ENCODE measurements at regions not wholly inside any gene's neighbourhood (a gene's known extent, or its start where the extent isn't known, plus 50 kb on each side); places are given as distances from the start of the nearest gene placed in this dataset.

DNA sequence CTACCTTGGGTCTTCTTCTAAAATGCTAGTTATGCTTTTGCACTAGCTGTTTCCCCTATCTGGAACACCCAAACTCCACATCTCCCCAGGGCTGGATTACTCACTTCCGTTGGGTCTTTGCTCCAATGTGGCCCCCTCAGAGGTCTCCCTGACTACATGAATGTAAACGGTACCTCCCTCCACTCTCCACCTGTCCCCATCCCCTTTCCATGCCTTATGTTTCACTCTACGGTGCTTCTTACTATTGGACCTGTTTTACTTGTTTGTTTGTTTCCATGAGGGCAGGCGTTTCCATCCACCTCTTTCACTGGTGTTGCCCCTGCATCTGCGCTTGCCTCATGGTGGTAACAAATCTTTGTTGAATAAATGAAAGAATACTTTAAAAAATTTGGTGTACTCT lies 256.4 kb downstream of the SNAPC1 start:
- no peak for DNase-seq

- DNase-seq: no peak
Measured at GRCh38 chr14:62027958-62028357, 265.7 kb downstream of the SNAPC1 start.

- no peak for DNase-seq
Measured at GRCh38 chr14:62029569-62029924, 267.3 kb downstream of the SNAPC1 start.

GRCh38 chr14:62030387-62030786 lies 268.2 kb downstream of the SNAPC1 start:
- no peak for DNase-seq

- DNase-seq: no peak
Measured at GRCh38 chr14:62031504-62031903, 269.3 kb downstream of the SNAPC1 start.

DNA sequence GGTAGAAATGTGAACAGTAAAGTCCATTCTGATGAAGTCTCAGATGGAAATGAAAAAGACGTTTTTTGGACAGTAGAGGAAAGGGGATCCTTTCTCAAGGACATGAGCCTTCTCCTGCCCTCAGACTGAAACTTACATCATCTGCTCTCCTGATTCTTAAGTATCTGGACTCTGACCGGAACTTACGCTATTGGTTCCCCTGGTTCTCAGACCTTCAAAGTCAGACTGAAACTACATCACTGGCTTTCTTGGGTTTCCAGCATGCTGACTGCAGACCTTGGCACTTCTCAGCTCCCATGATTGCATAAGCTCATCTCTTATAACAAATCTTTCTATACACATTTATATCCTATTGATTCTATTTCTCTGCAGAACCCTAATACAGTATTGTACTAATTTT lies 291.0 kb downstream of the SNAPC1 start:
- no peak for DNase-seq

DNA sequence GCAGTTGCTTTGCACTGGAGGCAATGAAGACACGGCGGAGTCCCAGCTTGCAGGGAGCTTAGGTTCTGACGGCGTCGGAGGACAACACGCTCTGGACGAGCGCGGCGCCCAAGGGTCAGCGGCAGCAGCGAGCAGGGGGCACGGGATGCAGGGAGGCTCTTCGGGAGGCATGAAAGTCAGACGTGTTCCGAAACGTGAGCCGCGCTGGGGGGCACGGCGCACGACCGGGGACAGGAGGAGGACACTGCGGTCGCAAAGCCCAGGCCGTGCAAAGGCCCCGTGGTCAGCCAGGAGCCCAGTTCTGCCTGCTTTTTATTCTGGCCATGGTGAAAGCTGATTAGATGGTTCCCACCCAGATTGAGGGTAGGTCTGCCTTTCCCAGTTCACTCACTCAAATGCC lies 294.6 kb downstream of the SNAPC1 start:
- DNase-seq: no peak

- DNase-seq: no peak
Measured at GRCh38 chr14:62062645-62063044, 300.4 kb downstream of the SNAPC1 start.

- DNase-seq: no peak
Measured at GRCh38 chr14:62064751-62065323, 302.6 kb downstream of the SNAPC1 start.

DNA sequence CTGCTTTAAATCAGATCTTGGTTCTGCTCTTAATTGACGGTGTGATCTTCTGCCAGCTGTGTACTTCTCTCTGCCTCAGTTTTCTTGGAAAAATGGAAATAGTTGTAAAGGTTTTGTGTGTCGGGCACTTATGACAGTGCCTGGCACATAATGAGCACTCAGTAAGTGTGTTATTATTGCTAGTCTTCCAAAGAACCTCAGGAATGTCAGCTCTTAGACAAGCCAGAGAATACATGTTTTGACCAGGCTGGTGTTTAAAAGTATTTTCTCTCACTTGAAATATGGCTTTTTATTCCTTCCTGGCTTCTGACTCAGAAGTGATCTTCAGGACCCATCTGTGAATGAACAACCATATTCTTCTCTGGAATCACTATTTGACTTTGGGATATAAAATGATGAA lies 304.1 kb downstream of the SNAPC1 start:
- no peak for DNase-seq

DNA sequence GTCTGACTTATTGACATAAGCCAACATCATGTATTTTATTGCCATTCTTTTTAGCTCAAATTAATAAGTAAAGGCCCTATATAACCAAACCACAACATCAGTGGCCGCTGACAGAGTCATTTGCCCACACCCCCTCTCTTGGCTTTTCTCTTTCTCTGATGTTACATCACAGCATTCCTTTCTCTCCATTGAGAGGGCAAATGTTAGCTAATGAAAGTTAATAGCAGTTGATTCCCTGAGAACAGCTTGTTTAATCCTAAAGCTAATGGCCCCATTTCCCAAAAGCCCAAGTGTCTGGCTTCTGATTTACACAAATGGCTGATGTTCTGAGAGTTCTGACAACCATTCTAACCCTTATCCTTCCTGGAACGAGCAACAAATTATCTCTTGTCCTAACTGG lies 308.8 kb downstream of the SNAPC1 start:
- no peak for DNase-seq

DNA sequence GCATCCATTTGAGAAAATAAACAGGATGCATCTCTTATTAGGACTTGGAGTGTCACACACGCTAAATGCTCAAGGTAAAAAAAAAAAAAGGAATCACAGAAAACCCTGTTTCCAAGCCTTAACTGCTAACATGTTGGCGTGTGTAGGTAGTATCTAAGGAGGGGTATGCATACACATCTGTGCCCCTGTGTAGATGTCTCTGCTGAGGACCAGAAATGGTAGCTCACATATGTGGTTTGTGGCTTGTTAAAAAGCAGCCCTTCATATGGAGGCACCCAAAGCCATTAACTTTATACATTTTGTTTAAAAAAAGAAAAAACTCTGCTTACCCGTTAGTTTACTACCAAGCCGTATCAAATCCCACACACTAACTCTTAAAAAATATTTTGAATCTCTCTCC lies 314.1 kb downstream of the SNAPC1 start:
- no peak for DNase-seq

DNA sequence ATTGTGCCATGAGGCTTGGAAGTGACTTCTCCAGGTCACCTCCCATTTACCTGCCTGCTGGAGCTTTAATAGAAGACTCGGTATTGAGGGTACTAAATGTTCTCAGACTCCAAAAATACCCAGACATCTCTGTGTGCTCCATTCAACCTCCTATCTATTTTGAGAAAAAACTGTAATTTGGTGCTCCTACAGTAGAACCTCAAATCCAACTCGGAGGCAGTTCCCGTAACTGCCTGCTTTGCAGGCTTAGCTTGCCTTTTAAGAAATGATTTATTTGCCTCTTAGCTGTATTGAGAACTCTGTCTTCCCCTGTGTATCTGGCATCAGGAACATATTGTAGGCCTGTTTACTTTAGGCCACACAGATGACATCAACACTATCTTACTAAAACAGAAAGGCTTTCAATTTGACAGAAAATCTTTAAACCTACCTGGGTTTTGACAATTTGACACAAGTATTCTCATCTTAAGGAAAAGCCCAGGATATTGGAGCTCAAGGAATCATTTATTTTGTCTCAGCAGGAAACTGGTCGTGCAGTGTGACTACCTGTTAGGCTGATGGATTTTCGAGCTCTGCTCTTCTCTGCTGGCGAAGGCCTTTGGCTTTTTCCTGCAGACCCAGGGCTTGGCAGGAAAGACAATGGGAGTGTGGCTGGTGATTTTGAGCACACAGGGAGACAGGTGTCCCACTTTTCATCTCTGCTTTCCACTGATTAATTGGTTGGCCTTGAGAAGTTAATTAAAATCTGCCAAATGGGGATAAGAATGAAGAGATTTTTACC lies 314.8 kb downstream of the SNAPC1 start:
- no peak for DNase-seq

GRCh38 chr14:62077676-62078261 lies 315.5 kb downstream of the SNAPC1 start:
- DNase-seq: no peak

- DNase-seq: no peak
Measured at GRCh38 chr14:62079038-62079437, 316.8 kb downstream of the SNAPC1 start.

DNA sequence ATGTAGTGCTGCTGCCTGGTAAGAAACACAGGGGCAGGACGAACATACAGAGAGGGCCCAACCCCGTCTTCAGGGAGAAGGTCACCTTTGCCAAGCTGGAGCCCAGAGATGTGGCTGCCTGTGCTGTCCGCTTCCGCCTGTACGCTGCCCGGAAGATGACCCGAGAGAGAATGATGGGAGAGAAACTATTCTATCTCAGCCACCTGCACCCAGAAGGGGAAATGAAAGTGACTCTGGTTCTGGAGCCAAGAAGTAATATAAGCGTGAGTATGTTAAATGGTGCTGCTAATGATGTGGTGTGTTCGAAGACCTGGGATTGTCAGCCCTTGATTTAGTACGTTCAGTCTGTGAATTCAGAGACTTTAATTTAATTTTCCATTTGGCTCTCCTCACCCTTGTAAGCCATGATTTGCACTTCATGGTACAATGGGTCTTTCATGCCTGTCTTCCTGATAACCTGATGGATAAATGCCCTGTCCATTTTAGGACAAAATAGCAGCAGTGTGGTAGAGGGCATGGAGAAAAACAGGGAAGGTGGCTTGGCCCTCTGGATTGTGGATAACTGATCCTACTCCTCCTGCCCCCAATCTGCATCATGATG lies 318.9 kb downstream of the SNAPC1 start:
- DNase-seq: no peak

GRCh38 chr14:62081951-62082350 lies 319.7 kb downstream of the SNAPC1 start:
- DNase-seq: no peak

DNA sequence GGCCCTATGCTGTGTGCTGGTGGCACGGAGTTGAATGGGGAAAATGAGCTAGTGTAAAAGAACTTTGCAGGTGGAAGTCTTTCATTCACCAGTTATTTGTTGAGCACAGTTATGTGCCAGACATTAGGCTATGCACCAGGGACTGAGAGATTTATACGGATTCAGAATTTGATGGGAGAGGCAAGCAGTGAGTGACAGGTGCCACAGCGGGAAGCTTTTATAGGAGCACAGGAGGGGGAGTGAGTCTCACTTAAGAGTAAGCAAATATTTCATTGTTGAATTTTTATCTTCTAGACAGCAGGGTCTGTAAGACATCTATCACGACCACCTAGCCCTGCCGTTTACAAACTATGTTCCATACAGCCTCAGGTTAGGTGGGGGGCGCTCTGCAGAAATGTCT lies 320.6 kb downstream of the SNAPC1 start:
- DNase-seq: no peak

DNA sequence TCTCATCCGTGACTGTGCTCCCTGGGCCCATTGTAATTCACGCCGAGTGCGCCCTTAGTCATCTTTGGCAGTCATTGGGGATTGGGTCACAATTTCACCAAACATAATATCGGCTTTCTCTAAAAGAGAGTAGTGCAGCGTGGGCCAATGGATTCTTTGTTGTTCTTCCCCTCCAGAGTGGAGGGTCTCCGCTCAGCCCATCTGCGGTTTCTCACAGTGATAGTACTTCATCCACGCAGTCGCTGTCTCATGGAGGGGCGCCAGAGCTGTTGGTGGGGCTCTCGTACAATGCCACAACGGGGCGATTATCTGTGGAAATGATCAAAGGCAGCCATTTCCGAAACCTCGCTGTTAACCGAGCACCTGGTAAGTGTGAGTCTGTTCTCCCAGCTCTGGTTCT lies 321.8 kb downstream of the SNAPC1 start:
- no peak for DNase-seq

GRCh38 chr14:62087191-62087590 lies 325.0 kb downstream of the SNAPC1 start:
- DNase-seq: no peak

DNA sequence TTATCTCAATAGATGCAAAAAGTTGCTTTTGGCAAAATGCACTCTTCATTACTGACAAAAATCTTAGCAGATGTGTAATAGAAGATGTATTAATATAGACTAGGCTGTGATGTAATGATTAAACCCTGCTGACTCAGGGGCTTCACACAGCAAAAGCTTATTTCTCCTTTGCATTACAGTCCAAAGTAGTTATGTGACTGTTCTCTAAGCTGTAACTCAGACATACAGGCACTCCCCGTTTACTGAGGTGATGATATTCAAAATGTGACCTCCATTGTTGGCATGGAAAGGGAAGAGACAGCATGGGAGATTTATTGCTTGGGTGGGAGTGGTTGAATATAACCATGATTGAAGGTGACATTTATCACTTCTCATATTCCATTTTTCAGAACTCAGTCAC lies 331.5 kb downstream of the SNAPC1 start:
- DNase-seq: no peak

DNA sequence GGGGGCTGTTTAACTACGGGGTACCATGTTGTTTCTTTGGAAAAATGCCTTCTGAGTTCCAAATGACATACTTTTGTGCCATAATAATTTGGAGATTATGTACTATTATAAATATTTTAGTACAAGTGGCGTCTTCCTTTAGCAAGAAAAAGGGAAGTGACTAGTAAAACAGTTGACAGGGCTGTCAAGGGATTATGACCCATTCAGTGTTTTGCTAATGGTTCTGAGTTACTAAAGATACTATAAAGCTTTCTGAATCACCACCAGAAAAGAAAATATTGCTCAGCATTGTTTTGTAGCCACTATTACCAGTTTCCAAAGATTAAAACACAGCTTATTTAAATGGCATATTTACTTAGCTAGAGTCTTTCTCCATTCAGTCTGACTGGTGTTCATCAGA lies 334.9 kb downstream of the SNAPC1 start:
- DNase-seq: no peak

GRCh38 chr14:62097824-62098223 lies 335.6 kb downstream of the SNAPC1 start:
- DNase-seq: no peak

- no peak for DNase-seq
Measured at GRCh38 chr14:62098357-62098756, 336.1 kb downstream of the SNAPC1 start.
